ENCODE measurements at regions not wholly inside any gene's neighbourhood (a gene's known extent, or its start where the extent isn't known, plus 50 kb on each side); places are given as distances from the start of the nearest gene placed in this dataset.
A peak's percentile ranks its signal among the peaks of the same experiment; 100 is the strongest.

DNA sequence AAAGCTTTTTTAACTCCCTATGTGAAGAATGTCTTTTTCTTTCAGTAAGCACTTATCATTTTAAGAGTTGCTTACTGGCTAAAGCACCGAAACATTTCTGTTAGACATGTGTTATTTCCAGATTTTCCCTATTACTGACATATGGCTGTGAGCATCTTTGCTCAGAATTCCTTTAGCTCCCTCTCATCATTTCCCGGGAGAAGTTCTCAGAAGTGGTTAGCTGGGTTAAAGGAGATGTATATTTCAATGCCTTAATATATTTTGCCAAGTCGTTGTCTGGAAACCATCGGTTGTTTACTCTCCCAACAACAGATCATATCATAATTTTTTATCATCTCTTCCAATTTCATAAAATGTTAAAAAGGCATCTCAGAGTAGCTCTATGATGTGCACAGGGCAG, 396.5 kb downstream of the OCA2 start:
- ATAC-seq (no peak), DNase-seq (no peak)

DNA sequence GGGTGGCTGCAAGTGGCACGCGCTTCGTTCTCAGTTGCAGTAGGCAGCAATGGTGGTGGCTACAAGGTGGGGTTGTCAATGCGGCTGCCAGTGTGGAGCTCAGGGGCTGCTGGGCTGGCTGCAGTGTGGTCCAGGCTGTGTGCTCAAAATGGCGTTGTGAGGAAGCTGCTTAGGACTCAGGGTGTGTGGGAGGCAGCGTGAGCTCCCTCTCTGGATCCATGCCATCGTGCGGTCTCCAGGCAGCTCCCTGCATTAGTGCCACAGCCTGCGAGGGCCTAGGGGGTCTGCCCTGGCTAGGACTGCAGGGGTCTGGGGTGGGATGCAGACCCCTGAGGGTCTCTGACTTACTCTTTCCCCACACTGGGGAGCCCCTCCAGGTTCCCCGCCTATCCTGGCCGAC, 397.2 kb downstream of the OCA2 start:
- ATAC-seq (no peak), DNase-seq (no peak)

DNA sequence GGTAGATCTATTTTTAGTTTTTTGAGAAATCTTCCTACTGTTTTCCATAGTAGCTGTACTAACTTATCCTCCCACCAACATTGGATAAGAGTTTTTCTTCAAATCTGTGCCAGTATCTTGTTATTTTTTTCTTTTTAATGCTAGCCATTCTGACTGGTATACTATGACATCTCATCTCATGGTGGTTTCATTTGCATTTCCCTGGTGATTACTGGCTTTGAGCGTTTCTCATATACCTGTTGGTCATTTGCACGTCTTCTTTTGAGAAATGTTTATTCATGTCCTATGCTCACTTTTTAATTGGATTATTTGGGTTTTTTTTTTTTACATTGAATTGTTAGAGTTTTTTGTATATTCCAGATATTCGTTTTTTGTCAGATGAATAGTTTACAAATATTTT, 398.1 kb downstream of the OCA2 start:
- ATAC-seq (no peak), DNase-seq (no peak)

DNA sequence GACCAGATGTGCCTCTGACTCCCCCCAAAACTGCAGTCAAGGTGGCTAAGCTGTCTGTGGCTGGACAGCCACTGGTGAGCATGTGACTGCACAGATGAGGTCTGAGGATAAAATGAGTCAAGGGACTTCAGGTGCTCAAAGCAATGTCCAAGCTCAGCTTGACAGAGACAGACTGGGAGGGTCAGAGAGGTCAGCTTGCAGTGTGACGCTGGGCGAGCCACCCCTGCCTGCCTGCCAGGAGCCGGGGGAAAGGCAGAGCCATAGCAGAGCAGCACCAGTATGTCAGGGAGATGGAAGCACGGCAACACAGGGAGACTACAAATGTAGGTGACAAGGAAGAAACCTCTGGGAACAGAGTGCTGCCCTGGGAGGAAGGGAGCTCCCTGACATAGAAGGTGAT, 399.4 kb downstream of the OCA2 start:
- DNase-seq (no peak), ATAC-seq (no peak)

DNA sequence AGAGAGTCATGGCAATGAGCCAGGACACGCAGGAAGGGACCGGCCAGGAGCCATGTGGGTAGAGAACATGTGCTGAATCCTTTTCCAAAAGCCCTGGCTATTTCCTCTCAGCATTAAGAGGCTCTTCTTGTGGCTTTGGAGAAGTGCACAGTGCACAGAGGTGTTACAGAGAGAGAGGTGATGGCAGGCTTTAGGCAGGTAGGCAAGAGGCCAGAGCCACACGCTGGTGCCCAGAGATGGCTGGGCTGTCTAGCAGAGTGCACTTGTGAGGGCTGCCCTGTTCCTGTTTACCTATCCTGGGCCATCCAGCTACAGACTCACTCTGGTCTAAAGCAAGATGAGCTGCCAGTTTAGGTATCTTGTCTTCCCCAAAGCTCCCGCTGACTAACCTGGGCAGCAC, 402.6 kb downstream of the OCA2 start:
- no peak for ATAC-seq
- no peak for DNase-seq

DNA sequence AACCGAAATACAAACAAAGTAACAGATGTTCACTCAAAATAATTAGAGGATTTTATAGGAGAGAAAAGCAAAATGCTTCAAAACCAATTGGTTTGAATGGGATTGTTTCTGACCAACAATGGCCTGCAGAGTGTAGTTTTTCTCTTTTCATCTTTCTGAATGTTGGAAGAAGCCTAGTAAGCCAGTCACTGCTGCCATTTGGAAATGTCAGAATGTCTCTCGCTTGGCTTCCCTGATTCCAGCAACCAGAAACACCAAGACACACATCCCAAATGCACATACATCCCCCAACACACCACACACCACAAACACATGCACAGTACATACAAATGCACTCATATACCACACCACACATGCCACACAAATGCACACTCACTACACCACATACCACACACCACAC, 403.4 kb downstream of the OCA2 start:
- ATAC-seq (no peak), DNase-seq (no peak)

DNA sequence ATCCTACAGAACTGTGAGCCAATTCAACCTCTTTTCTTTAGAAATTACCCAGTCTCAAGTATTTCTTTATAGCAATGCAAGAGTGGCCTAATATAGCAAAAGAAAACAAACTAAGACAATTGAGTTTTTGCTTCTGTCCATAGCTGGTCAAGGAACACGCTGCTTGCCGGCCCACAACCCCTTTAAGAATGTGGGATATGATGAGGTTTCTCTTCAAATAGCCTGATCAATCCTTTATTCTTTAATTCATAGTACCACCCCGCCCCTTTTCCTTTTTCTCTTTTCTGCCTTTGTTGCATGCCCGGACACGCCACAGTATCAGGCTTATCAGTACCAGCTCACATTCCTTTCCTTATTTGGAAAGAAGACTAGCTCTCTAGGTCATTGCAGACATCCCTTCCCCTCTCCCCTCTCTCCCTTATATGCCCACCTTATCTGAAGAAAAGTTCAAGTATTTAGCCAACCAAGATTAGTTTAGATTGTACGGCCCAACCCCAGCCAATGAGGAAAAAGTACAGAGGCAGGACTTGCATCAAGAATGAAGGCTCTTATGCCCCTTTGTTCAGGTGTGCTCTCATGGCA, 404.5 kb downstream of the OCA2 start:
- DNase-seq (no peak), ATAC-seq (no peak)

DNA sequence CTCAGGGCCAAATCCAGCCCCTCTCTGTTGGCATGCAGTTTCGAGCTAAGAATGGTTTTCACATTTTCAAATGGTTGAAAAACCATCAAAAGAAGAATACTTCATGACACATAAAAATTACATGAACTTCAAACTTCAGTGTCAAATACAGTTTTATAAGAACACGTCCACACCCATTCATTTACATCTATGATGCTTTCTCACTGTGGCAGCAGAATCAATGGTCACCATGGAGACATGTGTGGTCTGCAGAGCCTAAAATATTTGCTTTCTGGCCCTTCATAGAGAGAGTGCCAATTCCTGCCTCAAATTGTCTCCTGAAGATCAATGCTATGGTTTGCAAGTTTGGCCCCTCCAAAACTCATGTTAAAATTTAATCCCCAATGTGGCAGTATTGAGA, 405.8 kb downstream of the OCA2 start:
- no peak for ATAC-seq
- no peak for DNase-seq

DNA sequence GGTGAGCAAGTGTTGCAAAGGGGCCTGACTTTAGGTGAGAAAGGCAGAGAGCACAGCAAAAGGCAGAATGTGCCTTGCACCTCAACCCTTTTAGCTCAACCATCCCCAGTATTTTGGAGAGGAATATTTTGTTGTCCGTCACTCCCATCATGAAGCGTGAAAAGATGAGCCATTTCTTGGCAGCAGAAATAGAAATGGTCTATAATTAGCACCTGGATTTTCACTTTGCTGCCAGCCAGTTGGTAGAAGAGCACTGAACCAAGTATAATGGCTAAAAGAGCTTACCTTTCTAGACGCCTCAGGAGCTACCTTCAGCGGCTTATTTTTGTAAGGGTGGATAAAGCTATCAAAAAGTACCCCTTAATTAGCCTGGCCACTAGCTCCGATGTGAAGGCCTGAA, 406.7 kb downstream of the OCA2 start:
- no peak for DNase-seq

DNA sequence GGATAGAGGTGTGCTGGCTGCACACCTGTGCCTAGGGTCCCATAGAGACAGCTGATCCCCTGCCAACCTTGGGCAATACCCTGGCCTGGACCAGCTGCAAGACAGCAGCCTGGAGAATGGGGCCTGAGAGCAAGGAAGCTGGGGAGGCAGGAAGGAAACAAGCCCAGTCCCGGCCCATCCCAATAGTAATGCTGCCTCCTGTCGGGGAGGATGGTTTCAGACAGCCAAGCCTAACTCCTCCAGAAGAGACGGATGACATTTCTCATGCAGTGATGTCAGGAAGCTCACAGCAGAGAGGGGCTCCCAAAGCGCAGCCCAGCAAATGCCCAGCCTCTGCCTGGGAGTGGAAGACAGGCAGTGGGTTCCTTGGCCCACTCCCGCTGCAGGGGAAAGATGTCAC, 408.8 kb downstream of the OCA2 start:
- no peak for DNase-seq
- ATAC-seq = no peak

More for the DNA sequence above, 406.7 kb downstream of the OCA2 start:
- ATAC-seq = no peak

DNA sequence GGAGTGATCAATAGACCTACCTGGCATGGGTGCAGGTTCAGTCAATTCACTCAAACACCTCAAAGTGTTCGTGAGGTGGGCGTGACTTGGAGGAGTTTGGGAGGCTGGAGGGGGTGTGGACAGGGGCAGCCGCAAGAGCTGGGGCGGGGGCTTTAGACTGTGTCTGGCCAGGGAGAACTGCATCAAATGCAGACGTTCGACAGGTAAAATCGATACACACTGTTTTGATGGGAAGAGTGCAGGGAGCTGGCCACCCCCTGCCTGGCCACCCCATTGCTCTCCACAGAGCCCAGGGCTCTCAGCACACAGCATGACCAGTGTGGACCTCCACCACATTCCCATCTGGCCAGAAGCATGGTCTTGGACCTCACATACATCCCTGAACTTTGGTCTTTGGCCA, 412.1 kb downstream of the OCA2 start:
- no peak for ATAC-seq

DNA sequence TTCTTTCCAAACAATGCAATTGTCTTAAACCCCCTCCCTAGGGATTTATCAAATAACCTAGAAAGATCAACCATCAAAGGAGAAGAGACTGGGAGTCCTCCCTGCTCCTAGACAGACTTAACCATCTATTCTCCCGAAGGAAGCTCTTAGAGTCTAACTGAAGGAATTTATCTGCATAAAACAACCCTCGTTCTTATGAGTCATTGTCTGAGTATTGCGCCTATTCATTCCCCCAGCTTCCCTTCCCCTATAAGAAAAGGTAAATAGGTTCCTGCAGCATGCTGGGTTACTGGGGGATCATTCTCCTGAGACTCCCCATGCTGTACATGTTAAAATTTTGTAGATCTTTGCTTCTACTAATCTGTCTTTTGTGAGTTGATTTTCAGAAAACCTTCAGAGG, 412.7 kb downstream of the OCA2 start:
- DNase-seq (no peak), ATAC-seq (no peak)

More for the DNA sequence above, 412.1 kb downstream of the OCA2 start:
- DNase-seq = no peak

DNA sequence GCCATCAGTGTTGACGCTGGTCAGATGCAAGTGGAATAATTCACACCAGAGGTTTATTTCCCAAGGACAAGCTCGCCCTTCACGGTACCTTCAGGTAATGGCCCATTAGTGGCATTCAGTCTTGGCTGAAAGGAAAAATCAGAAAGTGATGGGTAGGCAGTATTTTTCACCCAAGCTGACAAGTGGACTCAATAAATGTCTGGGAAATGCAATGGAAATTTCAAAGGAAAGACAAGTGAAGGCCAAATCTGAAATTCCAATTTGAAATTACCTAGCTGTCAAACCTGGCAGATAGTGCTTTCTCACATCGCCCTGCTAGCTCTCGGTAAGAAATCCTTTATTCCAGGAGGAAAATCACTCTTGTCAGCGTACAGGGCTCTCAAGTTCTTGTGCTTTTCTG, 413.5 kb downstream of the OCA2 start:
- ATAC-seq (no peak), DNase-seq (no peak)

DNA sequence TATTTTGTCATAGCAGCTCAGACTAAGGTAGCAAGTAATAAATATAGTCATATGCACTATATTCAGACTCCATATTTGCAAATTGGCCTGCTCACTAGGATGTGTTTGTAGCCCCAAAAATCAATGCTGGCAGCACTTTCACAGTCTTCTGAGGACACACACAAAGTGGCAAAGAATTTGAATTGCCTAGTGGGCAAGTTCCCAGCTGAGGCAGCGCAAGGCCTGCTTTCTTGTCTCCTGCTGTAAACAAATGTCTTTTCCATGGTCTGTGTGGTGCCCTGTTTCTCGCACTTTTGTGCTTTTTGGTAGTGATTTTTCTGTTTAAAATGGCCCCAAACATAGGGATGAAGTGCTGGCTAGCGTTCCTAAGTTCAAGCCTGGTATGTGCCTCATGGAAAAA, 416.0 kb downstream of the OCA2 start:
- ATAC-seq = no peak
- no peak for DNase-seq

DNA sequence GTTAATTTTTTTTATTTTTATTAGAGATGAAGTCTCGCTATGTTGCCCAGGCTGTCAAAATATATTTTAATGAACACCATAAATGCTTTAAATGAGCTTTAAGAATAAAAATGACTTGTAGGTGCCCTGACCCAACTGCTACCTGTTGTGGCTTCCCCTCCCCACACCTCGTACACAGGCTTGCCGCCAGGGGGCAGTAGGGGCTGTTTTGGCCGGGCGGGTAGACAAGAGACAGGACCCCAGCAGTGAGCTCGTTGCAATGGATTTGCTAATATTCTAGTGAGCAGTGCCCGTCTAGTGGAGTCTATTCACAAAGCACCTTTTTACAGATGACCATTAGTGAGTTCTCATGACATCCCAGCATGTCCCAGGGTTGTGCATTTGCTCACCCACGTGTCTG, 418.1 kb downstream of the OCA2 start:
- ATAC-seq (no peak), DNase-seq (peak; percentile 16)

DNA sequence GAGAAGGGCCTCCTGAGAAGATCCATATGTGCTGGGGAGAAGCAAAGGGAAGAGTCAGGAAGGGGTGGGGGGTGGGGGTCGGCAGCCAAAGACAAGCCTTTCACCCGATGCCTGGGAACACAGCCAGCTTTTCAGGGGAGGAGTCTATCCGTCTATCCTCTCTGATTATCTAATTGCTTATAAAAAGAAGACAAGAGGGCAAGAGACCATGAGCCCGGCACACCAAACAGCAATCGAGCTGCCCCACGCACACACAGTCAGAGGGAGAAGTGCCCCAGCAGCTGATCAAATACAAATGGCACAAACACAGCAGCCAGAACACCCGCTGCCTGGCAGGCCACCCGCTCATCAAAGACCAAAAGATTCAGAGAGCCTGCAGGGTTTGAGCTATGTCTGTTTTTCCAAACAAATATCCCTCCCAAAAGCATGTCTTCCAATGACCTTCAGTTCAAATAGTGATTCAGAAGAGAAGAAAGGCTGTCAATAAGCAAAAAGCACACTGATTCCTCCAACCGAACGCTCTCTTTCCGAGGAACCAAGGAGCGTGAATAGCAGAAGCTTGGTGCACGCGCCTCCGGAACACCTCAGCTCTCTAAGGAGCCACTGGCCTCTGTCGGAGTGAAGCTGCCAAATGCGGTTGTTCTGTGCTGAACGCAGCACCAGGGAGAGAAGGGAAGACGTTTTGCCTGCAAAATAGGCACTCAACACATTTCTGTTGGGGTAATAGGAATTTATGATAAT, 419.2 kb downstream of the OCA2 start:
- ATAC-seq (no peak), DNase-seq (no peak)

DNA sequence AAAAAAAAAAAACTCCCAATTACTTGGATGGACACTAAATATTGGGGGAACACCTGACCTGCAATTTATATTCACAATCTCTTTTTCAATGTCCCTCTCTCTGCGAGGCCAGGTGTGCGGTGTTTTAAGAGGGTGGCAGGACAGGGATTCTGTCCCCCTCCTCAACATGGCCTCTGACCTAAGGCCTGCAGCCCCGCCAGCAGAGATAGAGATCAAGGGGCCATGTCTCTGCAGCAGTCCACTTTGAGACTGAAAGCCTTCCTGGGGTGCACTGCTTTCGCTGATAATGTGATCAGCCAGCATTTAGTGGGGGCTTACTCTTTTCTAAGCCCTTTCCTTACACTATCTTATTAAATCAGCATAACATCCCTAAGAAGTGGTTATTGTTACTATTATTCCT, 419.9 kb downstream of the OCA2 start:
- no peak for DNase-seq
- ATAC-seq = no peak

DNA sequence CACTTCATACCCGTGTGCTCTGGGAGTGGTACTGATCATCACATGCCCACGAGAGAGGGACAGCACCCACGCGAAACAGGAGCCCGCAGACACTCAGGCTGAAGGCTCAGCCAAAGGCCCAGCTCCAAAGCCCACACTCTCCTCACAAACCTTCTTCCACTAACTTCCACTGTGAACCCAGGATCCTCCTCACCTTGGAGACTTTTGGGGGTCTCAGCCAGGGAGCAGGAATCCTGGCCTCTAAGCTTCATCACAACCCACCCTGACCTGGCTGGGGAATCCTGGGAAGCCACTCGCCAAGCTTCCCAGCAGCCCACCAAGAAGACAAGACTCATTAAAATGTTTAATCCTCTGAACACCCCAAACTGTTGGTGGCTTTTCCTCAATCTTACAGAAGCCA, 421.2 kb downstream of the OCA2 start:
- ATAC-seq (no peak), DNase-seq (no peak)

DNA sequence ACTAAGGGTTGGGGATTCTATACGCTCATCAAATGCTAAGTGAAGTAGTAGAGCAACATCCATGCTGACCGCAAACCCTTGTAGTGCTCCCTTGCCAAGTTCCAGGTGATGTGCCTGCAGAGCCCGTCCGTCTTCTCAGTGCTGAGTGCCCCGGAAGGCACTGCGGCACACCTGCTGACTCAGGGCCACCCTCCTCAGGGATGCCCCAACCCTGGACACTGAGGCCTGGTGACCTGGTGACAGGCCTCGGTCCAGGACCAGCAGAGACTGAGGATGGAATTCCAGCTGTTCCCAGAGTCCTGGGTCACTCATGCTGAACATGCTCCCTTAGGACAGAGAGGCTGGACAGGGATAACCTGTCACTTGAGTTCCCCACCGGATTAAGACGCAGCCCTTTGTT, 422.5 kb downstream of the OCA2 start:
- DNase-seq (no peak), ATAC-seq (no peak)

DNA sequence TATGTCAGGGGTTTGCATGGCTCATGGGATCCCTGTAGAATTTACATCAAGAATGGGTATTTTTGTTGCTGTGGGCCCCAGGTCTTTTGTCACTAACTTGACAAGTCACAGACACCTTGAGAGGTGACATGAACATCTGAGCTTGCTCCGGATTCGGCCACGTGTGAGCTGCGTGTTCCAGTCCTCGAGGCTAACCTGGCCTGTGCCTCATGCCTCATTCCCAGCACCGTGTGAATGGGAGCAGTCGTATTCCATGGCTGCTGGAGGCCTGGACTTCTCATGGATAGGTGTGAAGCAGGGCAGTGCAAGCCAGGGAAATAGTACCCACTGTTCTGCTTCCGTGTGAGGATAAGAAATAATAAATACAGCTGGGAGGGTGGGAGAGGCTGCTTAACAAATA, 423.5 kb downstream of the OCA2 start:
- no peak for DNase-seq
- no peak for ATAC-seq

DNA sequence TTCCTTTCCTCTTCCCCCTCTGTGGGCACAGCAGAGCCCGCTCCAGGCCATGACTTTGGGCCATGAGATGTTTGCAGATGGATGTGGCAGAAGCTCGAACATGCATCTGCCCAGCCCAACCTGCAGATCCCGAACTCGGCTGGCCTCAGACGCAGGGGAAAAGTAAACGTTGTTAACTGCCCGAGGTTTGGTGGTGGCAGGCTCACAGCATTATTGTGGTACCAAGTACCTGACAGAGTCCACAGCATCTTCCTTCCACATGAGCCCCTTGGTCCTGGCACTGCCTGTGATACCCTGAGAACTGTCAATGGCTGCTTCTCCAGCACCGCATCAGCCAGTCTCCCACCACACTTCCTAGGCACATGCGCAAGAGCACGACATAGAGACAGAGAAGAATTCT, 424.3 kb downstream of the OCA2 start:
- ATAC-seq = no peak

DNA sequence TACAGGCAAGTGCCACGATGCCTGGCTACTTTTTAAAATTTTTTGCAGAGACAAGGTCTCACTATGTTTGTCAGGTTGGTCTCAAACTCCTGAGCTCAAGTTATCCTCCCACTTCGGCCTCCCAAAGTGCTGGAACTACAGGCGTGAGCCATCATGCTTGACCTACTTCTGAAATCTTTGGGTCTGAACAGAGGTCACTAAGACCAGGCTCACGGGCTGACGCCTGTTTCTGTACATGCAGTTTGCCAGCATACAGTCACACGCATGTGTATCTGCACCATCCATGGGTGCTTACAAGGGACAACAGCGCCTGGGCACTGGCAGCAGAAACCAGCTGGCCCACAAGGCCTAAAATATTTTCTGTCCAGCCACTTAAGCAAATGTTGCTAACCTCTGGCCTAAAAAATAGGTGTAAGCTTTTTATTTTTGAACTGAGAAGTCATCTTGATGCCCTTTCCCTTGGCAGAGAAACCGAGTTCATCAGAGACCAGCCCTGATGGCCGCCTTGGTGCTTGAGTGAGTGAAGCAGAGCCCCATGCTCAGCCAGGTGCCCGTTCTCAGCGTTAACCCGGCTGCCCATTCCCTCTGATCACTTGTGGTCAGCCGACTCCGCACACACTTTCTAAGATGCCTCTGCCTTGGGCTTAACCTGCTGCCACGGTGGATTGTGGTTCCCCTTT, 425.2 kb downstream of the OCA2 start:
- ATAC-seq = no peak
- DNase-seq = no peak

More for the DNA sequence above, 424.3 kb downstream of the OCA2 start:
- no peak for DNase-seq

DNA sequence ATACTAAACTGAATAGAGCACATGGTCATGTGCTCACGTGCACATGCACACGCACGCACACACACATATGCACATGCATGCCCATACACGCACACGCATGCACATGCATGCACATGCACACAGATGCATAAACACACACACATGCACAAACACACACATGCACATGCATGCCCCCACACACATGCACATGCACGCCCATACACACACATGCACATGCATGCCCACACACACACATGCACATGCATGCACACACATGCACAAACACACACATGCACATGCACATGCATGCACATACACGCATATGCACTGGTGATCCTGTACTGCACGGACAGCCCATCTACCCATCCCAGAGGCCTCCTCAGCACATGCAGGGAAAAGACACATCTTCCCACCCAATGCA, 426.6 kb downstream of the OCA2 start:
- ATAC-seq = no peak

More for the DNA sequence above, 426.6 kb downstream of the OCA2 start:
- no peak for DNase-seq

Measured in stimulated activated naive CD8-positive, alpha-beta T cell treated with anti-CD3 and anti-CD28 coated beads, Interleukin-15, Interleukin-2, amounts not matched to agents 100 U/mL and 50 U/mL, for 24 hours (primary cell).